Epidermal melanocyte (primary cell): ENCODE measurements at regions not wholly inside any gene's neighbourhood (a gene's known extent, or its start where the extent isn't known, plus 50 kb on each side); places are given as distances from the start of the nearest gene placed in this dataset.

Source experiments
- DNase-seq: peaks from one replicate; pipeline ENCODE4 v3.0.0; 2011; ENCODE audit warnings: low spot score; ENCODE audit not compliant: insufficient read length

GRCh38 chr20:61106438-61106837, 145.6 kb upstream of the CDH4 start:
- DNase-seq, result no peak

GRCh38 chr20:61109221-61109805, 142.7 kb upstream of the CDH4 start:
- DNase-seq, result no peak

- DNase-seq, result no peak
Observed at GRCh38 chr20:61112515-61112914, 139.5 kb upstream of the CDH4 start.

- DNase-seq, result no peak
Observed at GRCh38 chr20:61113731-61114130, 138.3 kb upstream of the CDH4 start.

GRCh38 chr20:61114493-61115175, 137.4 kb upstream of the CDH4 start:
- no peak for DNase-seq

GRCh38 chr20:61115364-61116065, 136.5 kb upstream of the CDH4 start:
- DNase-seq, result no peak

GRCh38 chr20:61117725-61118124, 134.3 kb upstream of the CDH4 start:
- DNase-seq, result no peak

GRCh38 chr20:61118429-61119224, 133.4 kb upstream of the CDH4 start:
- DNase-seq, result no peak

GRCh38 chr20:61119273-61119672, 132.8 kb upstream of the CDH4 start:
- no peak for DNase-seq

- no peak for DNase-seq
Observed at GRCh38 chr20:61119794-61120410, 132.2 kb upstream of the CDH4 start.

GRCh38 chr20:61120595-61121515, 131.2 kb upstream of the CDH4 start:
- DNase-seq, result no peak

- no peak for DNase-seq
Observed at GRCh38 chr20:61121661-61122060, 130.4 kb upstream of the CDH4 start.

- DNase-seq, result no peak
Observed at GRCh38 chr20:61123286-61123685, 128.8 kb upstream of the CDH4 start.

- DNase-seq, result no peak
Observed at GRCh38 chr20:61123751-61124368, 128.2 kb upstream of the CDH4 start.

- no peak for DNase-seq
Observed at GRCh38 chr20:61125076-61125475, 127.0 kb upstream of the CDH4 start.

GRCh38 chr20:61125546-61126180, 126.4 kb upstream of the CDH4 start:
- no peak for DNase-seq

- DNase-seq, result no peak
Observed at GRCh38 chr20:61126369-61127195, 125.5 kb upstream of the CDH4 start.

GRCh38 chr20:61127311-61128039, 124.6 kb upstream of the CDH4 start:
- no peak for DNase-seq
